Activated naive CD8-positive, alpha-beta T cell (primary cell): ENCODE measurements at regions not wholly inside any gene's neighbourhood (a gene's known extent, or its start where the extent isn't known, plus 50 kb on each side); places are given as distances from the start of the nearest gene placed in this dataset.
"Not testable (repeated sequence)": the region's sequence is repeated elsewhere in the genome, so short reads cannot be mapped to it uniquely, and the experiment has no call there.

Source experiments
- H3K27ac Mint-ChIP-seq: one replicate; pipeline ENCODE4 v1.8.0; 2021; ENCODE audit warnings: mixed read lengths
- H3K27me3 Mint-ChIP-seq: one replicate; pipeline ENCODE4 v1.8.0; 2021; ENCODE audit warnings: mixed read lengths
- H3K36me3 Mint-ChIP-seq: one replicate; pipeline ENCODE4 v1.8.0; 2021; ENCODE audit warnings: mixed read lengths
- H3K4me1 Mint-ChIP-seq: one replicate; pipeline ENCODE4 v1.8.0; 2021; ENCODE audit warnings: low read depth, mixed read lengths
- H3K4me3 Mint-ChIP-seq: one replicate; pipeline ENCODE4 v1.8.0; 2021; ENCODE audit warnings: mild to moderate bottlenecking, mixed read lengths
- H3K9me3 Mint-ChIP-seq: one replicate; pipeline ENCODE4 v1.8.0; 2021; ENCODE audit warnings: low read depth, mixed read lengths

DNA sequence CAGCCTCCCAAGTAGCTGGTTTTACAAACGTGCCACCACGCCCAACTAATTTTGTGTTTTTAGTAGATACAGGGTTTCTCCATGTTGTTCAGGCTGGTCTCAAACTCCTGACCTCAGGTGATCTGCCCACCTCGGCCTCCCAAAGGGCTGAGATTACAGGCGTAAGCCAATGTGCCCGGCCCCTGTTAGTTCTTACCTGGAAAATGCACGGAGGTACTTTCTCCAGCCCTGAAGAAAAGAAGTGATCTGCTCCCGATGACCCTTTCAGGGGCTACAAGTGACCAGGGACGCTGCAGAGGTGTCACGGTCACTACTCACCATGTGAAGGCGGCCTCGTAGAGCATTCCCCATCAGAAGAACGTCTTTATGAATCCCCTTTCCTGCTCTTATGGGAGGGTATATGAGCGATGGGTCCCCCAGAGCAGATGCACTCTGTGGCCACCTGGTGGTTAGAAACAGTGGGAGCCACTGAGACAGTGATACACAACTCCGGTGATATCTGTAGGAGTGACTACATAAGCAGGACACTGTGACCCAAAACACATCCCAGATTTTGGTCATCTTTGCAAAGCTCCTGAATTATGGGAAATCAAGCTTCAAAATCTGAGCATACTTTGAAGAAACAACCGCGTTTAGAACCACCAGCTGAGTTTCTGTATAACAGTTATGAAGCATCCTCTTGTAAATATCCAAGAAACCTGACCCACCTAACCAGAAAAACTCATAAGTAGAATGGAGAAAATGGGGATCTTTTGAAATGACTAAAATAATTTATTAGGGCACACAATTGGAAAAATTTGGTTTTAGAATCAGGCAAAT, 102.7 kb upstream of the NBPF11 start:
- H3K36me3 Mint-ChIP-seq, H3K27ac Mint-ChIP-seq, H3K4me3 Mint-ChIP-seq, H3K9me3 Mint-ChIP-seq, H3K27me3 Mint-ChIP-seq, H3K4me1 Mint-ChIP-seq: not testable (repeated sequence)

DNA sequence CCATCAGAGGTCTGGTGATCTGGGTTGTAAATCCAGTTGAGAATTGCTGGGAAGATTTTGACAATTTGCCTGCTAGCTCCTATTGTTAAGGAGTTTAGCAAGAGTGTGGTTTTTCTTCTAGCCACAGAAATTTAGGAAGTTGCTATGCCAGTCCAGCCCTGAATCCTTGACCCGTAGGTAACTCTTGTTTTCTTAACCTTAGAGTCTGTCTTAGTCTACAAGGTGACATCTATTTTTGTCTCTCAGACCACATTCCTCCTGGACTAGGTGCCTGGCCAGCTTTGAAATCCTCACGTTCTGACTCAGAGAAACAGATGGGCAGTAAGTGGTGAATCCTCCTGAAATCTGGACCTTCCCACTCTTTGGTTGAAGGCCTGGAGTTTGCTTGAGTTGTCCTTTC, 101.7 kb upstream of the NBPF11 start:
- H3K4me3 Mint-ChIP-seq, H3K36me3 Mint-ChIP-seq, H3K27me3 Mint-ChIP-seq, H3K4me1 Mint-ChIP-seq, H3K27ac Mint-ChIP-seq, H3K9me3 Mint-ChIP-seq: not testable (repeated sequence)

DNA sequence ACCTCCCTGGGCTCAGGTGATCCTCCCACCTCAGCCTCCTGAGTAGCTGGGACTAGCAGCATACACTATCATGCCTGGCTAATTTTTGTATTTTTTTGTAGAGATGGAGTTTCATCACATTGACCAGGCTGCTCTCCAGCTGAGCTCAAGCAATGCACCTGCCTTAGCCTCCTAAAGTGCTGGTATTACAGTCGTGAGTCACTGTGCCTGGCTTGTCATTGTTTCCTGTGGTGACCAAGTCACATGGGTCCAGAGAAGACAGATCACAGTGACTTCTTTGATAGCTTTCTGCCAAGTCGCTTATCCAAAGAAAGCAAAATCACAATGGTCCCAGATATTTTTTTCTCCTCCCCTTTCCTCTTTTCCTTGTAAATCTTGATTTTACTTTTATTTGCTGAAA, 96.7 kb upstream of the NBPF11 start:
- H3K27me3 Mint-ChIP-seq, H3K36me3 Mint-ChIP-seq, H3K4me1 Mint-ChIP-seq, H3K27ac Mint-ChIP-seq, H3K4me3 Mint-ChIP-seq, H3K9me3 Mint-ChIP-seq: not testable (repeated sequence)

DNA sequence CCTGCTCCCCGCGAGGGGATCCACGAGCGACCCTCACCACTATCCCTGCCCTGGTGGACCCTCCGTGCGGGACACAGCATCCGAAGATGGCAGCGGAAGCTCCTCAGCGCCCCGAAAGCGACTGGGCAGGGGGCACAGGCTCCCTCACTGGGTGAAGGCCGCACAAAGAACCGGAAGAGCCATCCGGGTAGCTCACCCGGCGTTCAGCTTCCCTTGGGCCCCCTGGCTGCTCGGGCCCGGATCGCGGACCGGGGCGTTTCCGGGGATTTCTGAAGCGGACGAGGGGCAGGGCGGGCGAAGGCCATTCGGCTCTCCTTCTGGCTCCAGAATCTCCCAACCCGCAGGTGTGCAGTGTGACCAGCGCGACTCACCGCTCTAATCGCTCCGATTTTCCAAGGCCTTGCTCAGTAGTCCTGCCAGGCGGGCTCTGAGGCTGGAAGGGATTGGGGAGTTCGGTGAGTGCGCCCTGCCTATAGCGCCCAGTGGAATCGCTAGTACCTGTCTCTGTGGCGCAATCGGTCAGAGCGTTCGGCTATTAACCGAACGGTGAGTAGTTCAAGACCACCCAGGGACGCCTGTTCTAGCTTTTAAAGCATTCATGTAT, 94.3 kb upstream of the NBPF11 start:
- H3K9me3 Mint-ChIP-seq, H3K27ac Mint-ChIP-seq, H3K4me3 Mint-ChIP-seq, H3K4me1 Mint-ChIP-seq, H3K36me3 Mint-ChIP-seq, H3K27me3 Mint-ChIP-seq: not testable (repeated sequence)

DNA sequence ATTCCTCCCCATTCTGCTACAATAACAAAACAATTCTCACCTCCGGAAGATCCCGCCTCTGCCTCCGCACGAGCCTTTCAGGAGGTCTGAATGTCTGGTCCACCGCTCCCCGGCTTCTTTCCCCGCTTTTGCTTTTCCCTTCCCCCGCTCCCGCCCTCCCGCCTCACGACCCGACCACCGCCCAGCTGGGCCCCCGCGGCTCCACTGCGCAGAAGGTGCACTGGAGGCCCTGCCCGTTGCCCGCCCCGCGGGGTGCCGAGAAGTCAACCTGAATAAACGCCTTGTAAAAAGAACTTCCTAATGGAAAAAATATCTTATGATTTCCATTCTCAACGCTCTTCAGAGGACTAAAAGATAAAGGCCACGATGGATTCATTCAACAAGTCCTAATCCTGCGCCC, 93.8 kb upstream of the NBPF11 start:
- not testable (repeated sequence) for H3K27ac Mint-ChIP-seq, H3K4me3 Mint-ChIP-seq, H3K4me1 Mint-ChIP-seq, H3K36me3 Mint-ChIP-seq, H3K27me3 Mint-ChIP-seq, H3K9me3 Mint-ChIP-seq

DNA sequence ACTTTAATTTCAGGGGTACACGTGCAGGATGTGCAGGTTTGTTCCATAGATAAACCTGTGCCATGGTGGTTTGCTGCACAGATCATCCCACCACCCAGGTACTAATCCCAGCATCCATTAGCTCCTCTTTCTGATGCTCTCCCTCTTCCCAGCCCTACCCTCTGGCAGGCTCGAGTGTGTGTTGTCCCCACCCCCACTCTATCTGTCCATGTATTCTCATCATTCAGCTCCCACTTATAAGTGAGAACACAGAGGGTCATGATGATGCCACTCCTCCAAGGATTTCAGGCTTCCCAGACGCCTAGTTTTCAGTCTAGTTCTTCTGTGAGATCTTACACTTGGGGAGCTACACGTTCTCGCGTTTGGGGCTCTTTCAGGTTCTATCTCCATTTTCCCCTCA, 93.4 kb upstream of the NBPF11 start:
- not testable (repeated sequence) for H3K9me3 Mint-ChIP-seq, H3K27ac Mint-ChIP-seq, H3K36me3 Mint-ChIP-seq, H3K27me3 Mint-ChIP-seq, H3K4me3 Mint-ChIP-seq, H3K4me1 Mint-ChIP-seq

DNA sequence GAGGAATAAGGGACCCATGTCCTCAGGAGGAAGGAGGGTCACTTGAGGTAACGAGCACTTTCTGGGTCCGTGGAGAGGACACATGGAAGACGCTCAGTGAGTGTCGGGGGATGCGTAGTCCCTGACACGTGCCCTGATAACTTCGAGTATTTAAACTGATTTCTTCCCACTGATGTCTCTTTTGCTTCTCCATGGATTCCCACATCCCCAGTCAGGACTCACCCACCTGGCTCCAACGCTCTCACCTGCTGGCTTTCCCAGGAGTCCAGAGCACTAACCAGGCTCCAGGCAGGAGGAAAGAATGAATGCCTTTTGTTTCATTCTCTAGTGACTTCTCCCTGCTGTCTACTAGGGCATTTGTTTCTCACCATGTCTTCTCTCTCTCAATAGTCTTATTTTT, 81.2 kb upstream of the NBPF11 start:
- not testable (repeated sequence) for H3K4me1 Mint-ChIP-seq, H3K36me3 Mint-ChIP-seq, H3K4me3 Mint-ChIP-seq, H3K27me3 Mint-ChIP-seq, H3K27ac Mint-ChIP-seq, H3K9me3 Mint-ChIP-seq

DNA sequence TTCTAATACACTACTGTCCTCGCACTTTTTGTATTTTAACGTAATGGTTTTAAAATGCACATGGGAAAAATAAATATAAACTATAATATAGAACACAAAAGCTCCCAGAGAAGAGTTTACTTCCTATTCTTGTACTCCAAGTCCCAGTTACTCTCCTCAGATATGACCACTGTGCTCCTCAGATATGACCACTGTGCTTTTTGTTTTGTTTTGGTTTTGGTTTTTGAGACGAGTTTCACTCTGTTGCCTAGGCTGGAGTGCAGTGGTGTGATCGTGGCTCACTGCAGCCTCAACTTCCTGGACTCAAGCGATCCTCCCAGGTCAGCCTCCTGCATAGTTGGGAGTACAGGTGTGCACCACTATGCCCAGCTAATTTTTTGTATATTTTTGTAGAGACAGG, 76.8 kb upstream of the NBPF11 start:
- not testable (repeated sequence) for H3K4me3 Mint-ChIP-seq, H3K27ac Mint-ChIP-seq, H3K36me3 Mint-ChIP-seq, H3K9me3 Mint-ChIP-seq, H3K4me1 Mint-ChIP-seq, H3K27me3 Mint-ChIP-seq

DNA sequence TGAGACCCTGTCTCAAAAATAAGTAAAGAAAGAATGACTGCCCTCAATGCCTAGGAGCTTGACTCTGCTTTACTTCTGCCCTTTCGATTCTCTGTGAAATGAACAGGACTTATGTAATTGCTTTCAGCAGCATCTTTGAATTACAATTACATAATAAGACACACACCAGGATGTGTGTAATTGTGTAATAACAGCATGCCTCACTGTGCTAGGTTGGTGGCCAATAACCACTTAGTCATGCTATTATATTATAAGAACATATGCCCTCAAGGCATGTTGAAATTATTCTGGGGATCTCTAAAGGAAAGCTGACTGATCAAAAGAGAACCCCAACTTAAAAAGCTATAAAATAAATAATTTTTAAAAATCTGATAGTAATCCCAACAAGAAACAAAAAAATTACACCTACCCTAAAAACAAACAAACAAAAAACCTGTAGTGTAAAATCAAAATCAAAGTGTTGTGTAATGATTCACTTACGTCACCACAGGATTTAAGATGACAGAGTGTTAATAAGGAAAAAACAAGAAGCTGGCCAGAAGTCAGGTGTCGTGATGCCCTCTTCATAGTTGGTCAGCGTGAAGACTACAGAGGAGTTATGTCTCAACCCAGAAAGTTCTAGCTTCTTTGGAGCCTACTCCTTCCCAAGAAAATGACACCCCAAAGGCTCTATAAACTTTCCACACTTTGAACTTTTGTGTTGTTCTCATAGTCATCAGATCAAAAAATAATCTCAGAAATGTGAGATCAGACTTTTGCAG, 70.5 kb upstream of the NBPF11 start:
- H3K27ac Mint-ChIP-seq, H3K36me3 Mint-ChIP-seq, H3K27me3 Mint-ChIP-seq, H3K9me3 Mint-ChIP-seq, H3K4me3 Mint-ChIP-seq, H3K4me1 Mint-ChIP-seq: not testable (repeated sequence)

DNA sequence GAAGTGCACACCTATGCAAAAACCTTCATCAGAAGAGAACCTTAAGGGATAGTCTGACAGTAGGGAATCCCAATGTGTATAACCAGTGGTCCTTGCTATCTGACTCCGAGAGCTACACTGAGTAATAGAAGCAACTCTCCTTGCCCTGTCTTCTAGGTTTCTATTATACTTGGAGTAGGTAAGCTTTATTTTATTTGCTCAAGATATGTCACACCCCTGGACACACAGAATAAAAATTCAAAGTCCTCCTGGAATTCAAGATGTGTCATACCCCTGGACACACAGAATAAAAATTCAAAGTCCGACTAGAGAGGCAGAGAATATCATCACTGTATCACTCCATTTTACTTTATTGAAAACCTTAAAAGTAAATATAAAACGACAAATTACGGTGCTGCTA, 69.5 kb upstream of the NBPF11 start:
- H3K36me3 Mint-ChIP-seq, H3K27me3 Mint-ChIP-seq, H3K4me1 Mint-ChIP-seq, H3K9me3 Mint-ChIP-seq, H3K27ac Mint-ChIP-seq, H3K4me3 Mint-ChIP-seq: not testable (repeated sequence)

DNA sequence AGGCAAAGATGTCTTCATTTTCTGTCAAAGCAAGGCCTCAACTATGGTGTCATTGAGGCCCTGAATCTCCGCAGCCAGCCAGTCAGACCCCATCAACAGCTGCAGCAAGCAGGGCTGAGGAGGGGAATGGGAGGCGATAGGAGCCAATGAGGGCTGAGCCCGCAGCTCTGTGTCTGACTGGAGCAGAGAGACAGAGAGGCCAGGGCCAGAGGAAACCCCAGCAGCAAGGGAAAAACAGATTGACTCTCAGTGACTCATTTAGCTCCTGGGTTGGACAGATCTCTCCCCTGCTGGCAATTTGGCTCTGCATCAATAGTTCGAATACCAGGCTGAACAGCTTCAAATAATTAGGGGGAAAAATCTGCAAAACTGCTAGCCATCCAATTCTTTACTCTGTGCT, 67.1 kb upstream of the NBPF11 start:
- not testable (repeated sequence) for H3K27ac Mint-ChIP-seq, H3K4me3 Mint-ChIP-seq, H3K27me3 Mint-ChIP-seq, H3K4me1 Mint-ChIP-seq, H3K9me3 Mint-ChIP-seq, H3K36me3 Mint-ChIP-seq

DNA sequence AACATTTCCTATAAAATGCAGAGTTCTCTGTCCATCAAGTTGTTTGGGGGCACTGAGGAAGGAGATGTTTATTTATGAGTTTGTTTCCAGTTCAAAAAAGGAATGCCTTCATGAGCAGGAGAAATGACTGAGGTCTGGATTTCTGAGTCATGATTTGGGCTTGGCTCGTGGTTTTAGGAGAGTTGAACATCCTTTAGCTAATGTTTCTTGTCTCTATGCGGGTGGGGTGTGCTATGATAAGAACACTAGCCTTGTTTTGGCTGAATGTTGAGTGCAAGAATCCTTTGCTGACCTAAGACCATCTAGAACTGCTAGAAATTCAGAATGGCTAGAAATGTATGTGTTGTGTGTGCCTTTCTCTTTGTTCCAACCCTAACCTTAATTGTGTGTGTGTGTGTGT, 59.1 kb upstream of the NBPF11 start:
- not testable (repeated sequence) for H3K4me3 Mint-ChIP-seq, H3K9me3 Mint-ChIP-seq, H3K36me3 Mint-ChIP-seq, H3K27ac Mint-ChIP-seq, H3K27me3 Mint-ChIP-seq, H3K4me1 Mint-ChIP-seq

DNA sequence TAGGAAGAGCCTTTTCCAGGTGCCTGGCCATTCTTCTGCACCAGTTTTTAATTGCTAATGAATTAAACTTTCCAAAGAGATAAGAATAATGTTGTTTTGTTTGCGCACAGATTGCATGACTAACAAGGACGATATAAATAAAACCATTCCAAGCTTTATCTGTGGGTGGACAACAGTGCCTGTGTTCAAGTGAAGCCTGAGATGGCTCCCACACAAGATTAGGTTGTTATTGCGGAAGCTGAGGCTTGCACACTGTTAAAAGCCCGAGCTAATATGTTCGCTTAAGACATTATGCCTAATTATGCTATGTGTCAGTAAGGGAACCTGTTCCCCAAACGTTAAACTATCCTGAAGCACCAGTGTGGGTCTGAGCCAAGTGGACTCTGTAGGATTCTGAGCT, 58.5 kb upstream of the NBPF11 start:
- not testable (repeated sequence) for H3K9me3 Mint-ChIP-seq, H3K27ac Mint-ChIP-seq, H3K27me3 Mint-ChIP-seq, H3K4me3 Mint-ChIP-seq, H3K36me3 Mint-ChIP-seq, H3K4me1 Mint-ChIP-seq

DNA sequence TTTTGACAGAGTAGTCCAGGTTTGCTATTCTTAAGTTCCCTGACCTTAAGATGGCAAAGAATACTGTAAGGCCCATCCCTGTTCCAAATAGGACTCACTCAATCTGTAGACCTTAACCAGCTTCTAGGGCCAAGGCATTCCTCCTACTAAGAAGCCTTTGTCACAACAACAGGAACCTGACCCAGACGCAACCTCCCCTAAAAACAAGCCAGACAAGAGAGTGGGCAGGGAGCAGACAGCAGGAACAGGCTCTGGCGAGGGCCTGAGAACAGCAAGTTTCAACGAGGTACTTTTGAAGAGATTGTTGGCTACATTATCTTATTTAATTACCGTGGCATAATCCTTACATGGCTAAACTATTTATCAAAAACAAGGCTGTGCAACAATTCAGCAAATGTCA, 58.1 kb upstream of the NBPF11 start:
- H3K4me3 Mint-ChIP-seq, H3K36me3 Mint-ChIP-seq, H3K4me1 Mint-ChIP-seq, H3K9me3 Mint-ChIP-seq, H3K27ac Mint-ChIP-seq, H3K27me3 Mint-ChIP-seq: not testable (repeated sequence)

DNA sequence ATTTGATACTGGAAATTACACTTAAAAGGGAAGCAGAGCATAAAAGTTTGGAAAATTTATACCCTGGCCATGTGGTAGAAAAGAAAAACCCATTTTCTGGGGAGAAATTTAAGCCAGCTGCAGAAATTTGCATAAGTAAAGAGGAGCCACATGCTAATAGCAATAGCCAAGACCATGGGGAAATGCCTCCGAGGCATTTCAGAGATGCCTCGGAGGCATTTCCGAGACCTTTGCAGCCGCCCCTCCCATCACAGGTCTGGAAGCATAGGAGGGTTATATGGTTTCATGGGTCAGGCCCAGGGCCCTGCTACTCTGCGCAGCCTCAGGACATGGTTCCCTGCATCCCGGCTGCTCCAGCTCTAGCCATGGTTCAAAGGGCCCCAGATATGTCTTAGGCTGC, 49.9 kb upstream of the NBPF11 start:
- H3K27ac Mint-ChIP-seq, H3K9me3 Mint-ChIP-seq, H3K4me3 Mint-ChIP-seq: not testable (repeated sequence)

More for the DNA sequence above, 49.9 kb upstream of the NBPF11 start:
- H3K27me3 Mint-ChIP-seq, H3K4me1 Mint-ChIP-seq, H3K36me3 Mint-ChIP-seq: not testable (repeated sequence)
